ENCODE measurements at regions not wholly inside any gene's neighbourhood (a gene's known extent, or its start where the extent isn't known, plus 50 kb on each side); places are given as distances from the start of the nearest gene placed in this dataset.

DNA sequence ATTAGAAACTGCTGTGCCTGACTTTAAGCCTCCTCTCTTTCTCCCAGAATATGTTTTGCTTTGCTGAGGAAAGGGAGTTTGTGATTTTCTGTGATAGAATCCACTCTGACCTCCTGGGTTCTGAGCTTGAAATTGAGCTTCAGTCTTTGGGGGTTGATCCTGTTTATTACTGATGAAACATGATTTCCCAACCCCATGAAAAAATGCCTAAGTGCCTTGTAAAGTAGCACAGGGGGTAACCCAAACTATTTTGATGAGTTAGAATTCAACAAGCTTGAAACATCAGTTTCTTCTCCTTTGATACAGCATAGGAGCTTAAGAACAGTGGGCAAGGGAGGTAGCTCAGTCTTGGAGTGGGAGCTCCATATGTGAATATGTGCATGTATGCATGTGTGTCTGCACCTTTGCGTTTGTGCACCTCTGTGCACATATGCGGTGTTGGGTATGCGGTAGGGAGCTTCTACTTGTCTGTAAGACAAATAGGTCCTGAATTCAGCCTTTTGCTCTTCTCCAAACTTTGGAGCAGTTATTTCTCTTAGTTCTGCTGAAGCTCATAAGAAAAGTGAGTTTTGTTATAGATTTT, 364.6 kb downstream of the OSR1 start:
- TF ChIP-seq, protein P1, sequence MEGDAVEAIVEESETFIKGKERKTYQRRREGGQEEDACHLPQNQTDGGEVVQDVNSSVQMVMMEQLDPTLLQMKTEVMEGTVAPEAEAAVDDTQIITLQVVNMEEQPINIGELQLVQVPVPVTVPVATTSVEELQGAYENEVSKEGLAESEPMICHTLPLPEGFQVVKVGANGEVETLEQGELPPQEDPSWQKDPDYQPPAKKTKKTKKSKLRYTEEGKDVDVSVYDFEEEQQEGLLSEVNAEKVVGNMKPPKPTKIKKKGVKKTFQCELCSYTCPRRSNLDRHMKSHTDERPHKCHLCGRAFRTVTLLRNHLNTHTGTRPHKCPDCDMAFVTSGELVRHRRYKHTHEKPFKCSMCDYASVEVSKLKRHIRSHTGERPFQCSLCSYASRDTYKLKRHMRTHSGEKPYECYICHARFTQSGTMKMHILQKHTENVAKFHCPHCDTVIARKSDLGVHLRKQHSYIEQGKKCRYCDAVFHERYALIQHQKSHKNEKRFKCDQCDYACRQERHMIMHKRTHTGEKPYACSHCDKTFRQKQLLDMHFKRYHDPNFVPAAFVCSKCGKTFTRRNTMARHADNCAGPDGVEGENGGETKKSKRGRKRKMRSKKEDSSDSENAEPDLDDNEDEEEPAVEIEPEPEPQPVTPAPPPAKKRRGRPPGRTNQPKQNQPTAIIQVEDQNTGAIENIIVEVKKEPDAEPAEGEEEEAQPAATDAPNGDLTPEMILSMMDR (IDR thresholded peaks at IDR 0.05; ENCODE audit: low read depth, low read length, poor library complexity, severe bottlenecking) = no peak
- TF ChIP-seq EZH2phosphoT487 (IDR thresholded peaks at IDR 0.05; ENCODE audit: borderline replicate concordance, low read length) = no peak

Data from DOHH2 (cell line).